ENCODE measurements at regions not wholly inside any gene's neighbourhood (a gene's known extent, or its start where the extent isn't known, plus 50 kb on each side); places are given as distances from the start of the nearest gene placed in this dataset.
"Not testable (repeated sequence)": the region's sequence is repeated elsewhere in the genome, so short reads cannot be mapped to it uniquely, and the experiment has no call there.

DNA sequence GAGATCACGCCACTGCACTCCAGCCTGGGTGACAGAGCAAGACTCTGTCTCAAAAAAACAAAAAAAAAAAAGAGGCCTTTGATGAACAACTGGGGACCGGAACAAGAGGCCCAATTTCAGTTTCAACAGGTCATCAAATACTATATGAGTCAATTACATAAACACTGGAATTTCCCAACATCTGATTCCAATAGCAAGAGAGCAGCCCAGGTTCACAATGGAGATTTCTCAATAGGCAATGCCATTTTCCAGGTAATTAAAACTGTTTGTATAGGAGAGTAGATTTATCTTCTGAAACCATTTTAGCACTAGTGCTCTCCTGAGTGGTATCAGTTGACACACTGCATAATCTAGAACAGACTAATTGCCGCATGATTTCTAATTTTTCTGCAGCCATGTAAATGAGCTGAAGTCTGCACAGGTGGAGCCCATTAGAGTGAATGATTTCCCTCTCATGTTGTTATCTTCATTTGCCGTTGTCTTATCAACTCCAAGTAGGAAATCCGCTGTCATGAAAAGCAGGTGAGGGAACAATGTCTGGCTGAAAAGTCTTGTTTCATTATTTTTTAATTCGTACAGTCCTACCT lies 264.1 kb upstream of the MEIS1 start:
- H3K4me3 ChIP-seq, result no peak overlapping the region
- DNase-seq (ENCODE audit: low spot score in 2 of 2), result no peak
- TF ChIP-seq, protein P1, sequence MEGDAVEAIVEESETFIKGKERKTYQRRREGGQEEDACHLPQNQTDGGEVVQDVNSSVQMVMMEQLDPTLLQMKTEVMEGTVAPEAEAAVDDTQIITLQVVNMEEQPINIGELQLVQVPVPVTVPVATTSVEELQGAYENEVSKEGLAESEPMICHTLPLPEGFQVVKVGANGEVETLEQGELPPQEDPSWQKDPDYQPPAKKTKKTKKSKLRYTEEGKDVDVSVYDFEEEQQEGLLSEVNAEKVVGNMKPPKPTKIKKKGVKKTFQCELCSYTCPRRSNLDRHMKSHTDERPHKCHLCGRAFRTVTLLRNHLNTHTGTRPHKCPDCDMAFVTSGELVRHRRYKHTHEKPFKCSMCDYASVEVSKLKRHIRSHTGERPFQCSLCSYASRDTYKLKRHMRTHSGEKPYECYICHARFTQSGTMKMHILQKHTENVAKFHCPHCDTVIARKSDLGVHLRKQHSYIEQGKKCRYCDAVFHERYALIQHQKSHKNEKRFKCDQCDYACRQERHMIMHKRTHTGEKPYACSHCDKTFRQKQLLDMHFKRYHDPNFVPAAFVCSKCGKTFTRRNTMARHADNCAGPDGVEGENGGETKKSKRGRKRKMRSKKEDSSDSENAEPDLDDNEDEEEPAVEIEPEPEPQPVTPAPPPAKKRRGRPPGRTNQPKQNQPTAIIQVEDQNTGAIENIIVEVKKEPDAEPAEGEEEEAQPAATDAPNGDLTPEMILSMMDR (IDR thresholded peaks at IDR 0.05), result no peak
- H3K36me3 ChIP-seq, result no peaks in the 10 kb centered on the region
- H3K27me3 ChIP-seq, result no peaks in the 10 kb centered on the region
- no peak overlapping the region for H3K27ac ChIP-seq
- H3K4me1 ChIP-seq, result no peaks in the 10 kb centered on the region
- no peaks in the 10 kb centered on the region for H3K9me3 ChIP-seq
- intact Hi-C loops (cut with DNase I), result no loop called here

DNA sequence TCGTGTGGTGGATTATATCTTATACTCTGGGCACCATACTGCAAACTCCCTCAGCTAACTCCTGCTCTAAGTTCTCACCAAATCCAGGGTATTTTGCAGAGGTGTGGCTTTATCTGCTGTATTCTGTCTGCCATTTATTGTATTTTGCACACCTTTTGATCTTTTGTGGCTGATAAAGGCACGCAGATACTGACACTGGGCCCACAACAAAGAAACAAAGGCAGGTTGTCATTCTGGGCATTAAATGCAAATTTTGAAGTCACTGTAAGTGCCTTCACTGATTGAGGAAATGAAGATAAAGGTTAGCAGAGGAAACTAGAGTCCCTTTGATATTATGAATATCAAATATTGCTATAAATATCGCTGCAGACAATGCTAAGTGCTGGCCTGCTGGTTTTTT lies 265.8 kb upstream of the MEIS1 start:
- Histone ChIP-seq H3K27ac (no peak overlapping the region), H3K9me3 (no peaks in the 10 kb centered on the region), H3K4me3 (no peak overlapping the region), H3K4me1 (no peaks in the 10 kb centered on the region), H3K27me3 (no peaks in the 10 kb centered on the region), H3K36me3 (no peaks in the 10 kb centered on the region)
- intact Hi-C loops (cut with DNase I), result no loop called here
- TF ChIP-seq, protein P1 (IDR thresholded peaks at IDR 0.05), result no peak
- DNase-seq (ENCODE audit: low spot score in 2 of 2), result no peak

DNA sequence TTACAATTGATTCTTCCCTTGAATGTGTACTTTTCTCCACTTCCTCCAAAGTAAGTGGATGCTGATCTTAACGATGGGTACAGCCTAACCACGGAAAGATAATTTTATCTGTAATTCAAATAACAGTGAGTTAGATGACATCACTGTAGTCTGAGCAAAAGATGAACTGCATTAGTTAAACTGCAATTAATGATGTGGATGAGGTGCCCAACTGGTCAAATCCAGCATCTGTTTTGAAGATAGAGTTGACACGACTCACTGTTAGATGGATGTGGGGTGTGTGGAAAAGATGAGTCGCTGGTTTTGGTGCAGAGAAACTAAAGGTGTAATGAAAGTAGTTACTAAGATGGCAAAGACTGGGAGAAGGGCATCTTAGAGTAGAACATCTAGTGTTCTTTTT lies 270.5 kb upstream of the MEIS1 start:
- no peak overlapping the region for H3K27ac ChIP-seq
- TF ChIP-seq, protein P1 (IDR thresholded peaks at IDR 0.05), result no peak
- no peaks in the 10 kb centered on the region for H3K27me3 ChIP-seq
- DNase-seq (ENCODE audit: low spot score in 2 of 2), result no peak
- intact Hi-C loops (cut with DNase I), result no loop called here
- no peaks in the 10 kb centered on the region for H3K9me3 ChIP-seq
- H3K36me3 ChIP-seq, result no peaks in the 10 kb centered on the region
- H3K4me1 ChIP-seq, result no peaks in the 10 kb centered on the region
- no peak overlapping the region for H3K4me3 ChIP-seq

DNA sequence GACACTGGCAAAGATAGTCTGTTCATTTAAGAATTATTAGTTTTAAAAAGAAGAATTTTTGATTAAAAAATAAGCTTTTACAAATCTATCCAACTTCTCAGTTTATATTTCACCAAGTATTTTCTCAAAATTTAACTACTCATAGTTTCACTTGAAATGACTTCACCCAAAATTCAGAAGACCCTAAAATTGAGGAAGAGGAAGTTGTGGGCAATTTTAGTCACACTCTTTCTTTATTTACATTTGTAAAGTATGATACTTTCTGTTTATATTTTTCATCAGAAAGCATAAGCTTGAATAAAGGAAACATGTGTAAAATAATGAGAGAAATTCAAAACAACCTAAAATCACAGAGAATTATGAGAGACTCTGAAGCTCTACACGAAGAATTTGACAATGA lies 278.8 kb upstream of the MEIS1 start:
- H3K27me3 ChIP-seq, result no peaks in the 10 kb centered on the region
- intact Hi-C loops (cut with DNase I), result no loop called here
- H3K4me1 ChIP-seq, result no peaks in the 10 kb centered on the region
- H3K9me3 ChIP-seq, result peaks cover 5 to 27% of the 10 kb centered on the region in 2 donors
- TF ChIP-seq, protein P1 (IDR thresholded peaks at IDR 0.05), result no peak
- H3K36me3 ChIP-seq, result no peaks in the 10 kb centered on the region
- no peak overlapping the region for H3K27ac ChIP-seq
- DNase-seq (ENCODE audit: low spot score in 2 of 2), result no peak
- no peak overlapping the region for H3K4me3 ChIP-seq

DNA sequence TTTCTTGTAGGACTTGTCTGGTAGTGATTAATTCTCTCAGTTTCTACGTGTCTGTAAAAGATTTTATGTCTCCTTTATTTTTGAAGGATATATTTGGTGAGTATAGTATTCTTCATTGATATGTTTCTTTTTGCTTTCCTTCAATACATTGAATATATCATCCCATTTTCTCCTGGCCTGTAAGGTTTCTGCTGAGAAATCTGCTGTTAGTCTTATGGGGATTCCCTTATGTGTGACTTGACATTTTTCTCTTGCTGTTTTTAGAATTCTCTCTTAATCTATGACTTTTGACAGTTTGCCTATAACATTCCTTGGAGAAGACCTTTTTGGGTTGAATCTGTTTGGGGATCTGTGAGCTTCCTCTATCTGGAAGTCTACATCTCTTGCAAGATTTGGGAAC lies 281.0 kb upstream of the MEIS1 start:
- intact Hi-C loops (cut with DNase I), result no loop called here
- Histone ChIP-seq H3K4me1 (no peaks in the 10 kb centered on the region), H3K27ac (no peak overlapping the region), H3K27me3 (no peaks in the 10 kb centered on the region), H3K36me3 (no peaks in the 10 kb centered on the region), H3K4me3 (no peak overlapping the region), H3K9me3 (peaks cover 5 to 27% of the 10 kb centered on the region in 2 donors)
- TF ChIP-seq, protein P1 (IDR thresholded peaks at IDR 0.05), result no peak
- DNase-seq (ENCODE audit: low spot score in 2 of 2), result no peak

DNA sequence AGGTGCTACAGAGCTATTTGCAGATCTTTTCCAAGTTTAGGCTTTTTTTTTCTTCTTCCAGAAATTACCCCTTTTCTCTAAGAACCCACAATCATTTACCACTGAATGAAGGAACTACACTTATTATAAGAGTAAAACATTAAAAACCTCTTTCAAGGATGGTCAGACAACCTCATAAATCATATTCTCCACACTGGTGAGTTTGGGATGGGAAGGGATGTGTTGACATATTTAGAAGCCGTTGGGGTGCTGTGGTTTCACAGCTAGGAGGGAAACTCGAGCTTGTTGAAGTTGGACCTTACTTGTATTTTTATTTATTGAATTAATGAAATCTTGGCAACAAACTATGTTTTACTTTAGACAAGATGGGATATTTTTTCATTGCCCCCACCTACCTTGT lies 289.4 kb upstream of the MEIS1 start:
- intact Hi-C loops (cut with DNase I), result no loop called here
- DNase-seq (ENCODE audit: low spot score in 2 of 2), result no peak
- no peak overlapping the region for H3K27ac ChIP-seq
- H3K27me3 ChIP-seq, result no peaks in the 10 kb centered on the region
- H3K9me3 ChIP-seq, result no peaks in the 10 kb centered on the region
- H3K4me1 ChIP-seq, result no peaks in the 10 kb centered on the region
- H3K36me3 ChIP-seq, result no peaks in the 10 kb centered on the region
- no peak overlapping the region for H3K4me3 ChIP-seq
- TF ChIP-seq, protein P1 (IDR thresholded peaks at IDR 0.05), result no peak

DNA sequence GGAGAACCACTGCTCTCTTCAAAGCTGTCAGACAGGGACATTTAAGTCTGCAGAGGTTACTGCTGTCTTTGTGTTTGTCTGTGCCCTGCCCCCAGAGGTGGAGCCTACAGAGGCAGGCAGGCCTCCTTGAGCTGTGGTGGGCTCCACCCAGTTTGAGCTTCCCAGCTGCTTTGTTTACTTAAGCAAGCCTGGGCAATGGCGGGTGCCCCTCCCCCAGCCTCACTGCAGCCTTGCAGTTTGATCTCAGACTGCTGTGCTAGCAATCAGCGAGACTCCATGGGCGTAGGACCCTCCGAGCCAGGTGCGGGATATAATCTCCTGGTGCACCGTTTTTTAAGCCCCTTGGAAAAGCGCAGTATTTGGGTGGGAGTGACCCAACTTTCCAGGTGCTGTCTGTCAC lies 290.6 kb upstream of the MEIS1 start:
- H3K9me3 ChIP-seq; H3K4me1 ChIP-seq; H3K27me3 ChIP-seq; intact Hi-C loops (cut with DNase I); DNase-seq (ENCODE audit: low spot score in 2 of 2); H3K27ac ChIP-seq; H3K36me3 ChIP-seq; H3K4me3 ChIP-seq: not testable (repeated sequence)

All from ascending aorta (tissue), 2 donors.